ENCODE measurements at regions not wholly inside any gene's neighbourhood (a gene's known extent, or its start where the extent isn't known, plus 50 kb on each side); places are given as distances from the start of the nearest gene placed in this dataset.
"Not testable (repeated sequence)": the region's sequence is repeated elsewhere in the genome, so short reads cannot be mapped to it uniquely, and the experiment has no call there.

GRCh38 chr4:148649652-148650331, 207.6 kb upstream of the NR3C2 start:
- DNase-seq (ENCODE audit: low read depth) = no peak

GRCh38 chr4:148643851-148644250, 201.6 kb upstream of the NR3C2 start:
- DNase-seq (ENCODE audit: low read depth) = no peak

GRCh38 chr4:148642907-148643306, 200.7 kb upstream of the NR3C2 start:
- DNase-seq (ENCODE audit: low read depth) = no peak

- not testable (repeated sequence) for DNase-seq (ENCODE audit: low read depth)
These were observed 195.9 kb upstream of the NR3C2 start for GRCh38 chr4:148638079-148638478.

- DNase-seq (ENCODE audit: low read depth) = not testable (repeated sequence)
These were observed 195.2 kb upstream of the NR3C2 start for GRCh38 chr4:148637453-148637852.

GRCh38 chr4:148634476-148634875, 192.3 kb upstream of the NR3C2 start:
- no peak for DNase-seq (ENCODE audit: low read depth)

- no peak for DNase-seq (ENCODE audit: low read depth)
These were observed 191.5 kb upstream of the NR3C2 start for GRCh38 chr4:148633720-148634119.

GRCh38 chr4:148632476-148632875, 190.3 kb upstream of the NR3C2 start:
- no peak for DNase-seq (ENCODE audit: low read depth)

GRCh38 chr4:148630051-148630450, 187.8 kb upstream of the NR3C2 start:
- DNase-seq (ENCODE audit: low read depth) = no peak

GRCh38 chr4:148618856-148619255, 176.6 kb upstream of the NR3C2 start:
- DNase-seq (ENCODE audit: low read depth) = no peak

GRCh38 chr4:148608968-148609367, 166.8 kb upstream of the NR3C2 start:
- no peak for DNase-seq (ENCODE audit: low read depth)

GRCh38 chr4:148598418-148599207, 156.4 kb upstream of the NR3C2 start:
- not testable (repeated sequence) for DNase-seq (ENCODE audit: low read depth)

GRCh38 chr4:148589182-148589581, 147.0 kb upstream of the NR3C2 start:
- no peak for DNase-seq (ENCODE audit: low read depth)

GRCh38 chr4:148575577-148575976, 133.4 kb upstream of the NR3C2 start:
- DNase-seq (ENCODE audit: low read depth) = no peak

GRCh38 chr4:148574911-148575310, 132.7 kb upstream of the NR3C2 start:
- DNase-seq (ENCODE audit: low read depth) = no peak

- DNase-seq (ENCODE audit: low read depth) = no peak
These were observed 132.3 kb upstream of the NR3C2 start for GRCh38 chr4:148574502-148574901.

GRCh38 chr4:148574066-148574465, 131.9 kb upstream of the NR3C2 start:
- DNase-seq (ENCODE audit: low read depth) = no peak

GRCh38 chr4:148573296-148573695, 131.1 kb upstream of the NR3C2 start:
- DNase-seq (ENCODE audit: low read depth) = no peak

GRCh38 chr4:148565801-148566200, 123.6 kb upstream of the NR3C2 start:
- no peak for DNase-seq (ENCODE audit: low read depth)

- no peak for DNase-seq (ENCODE audit: low read depth)
These were observed 121.5 kb upstream of the NR3C2 start for GRCh38 chr4:148563684-148564083.

GRCh38 chr4:148561467-148561866, 119.3 kb upstream of the NR3C2 start:
- DNase-seq (ENCODE audit: low read depth) = no peak

GRCh38 chr4:148557793-148558192, 115.6 kb upstream of the NR3C2 start:
- no peak for DNase-seq (ENCODE audit: low read depth)

GRCh38 chr4:148550788-148551187, 108.6 kb upstream of the NR3C2 start:
- DNase-seq (ENCODE audit: low read depth) = no peak
